ENCODE measurements at regions not wholly inside any gene's neighbourhood (a gene's known extent, or its start where the extent isn't known, plus 50 kb on each side); places are given as distances from the start of the nearest gene placed in this dataset.

- TF ChIP-seq CTCF (IDR thresholded peaks at IDR 0.05) (no peak), EZH2 (IDR thresholded peaks at IDR 0.05; ENCODE audit: borderline replicate concordance, insufficient read depth, low read depth, low read length, poor library complexity, severe bottlenecking) (no peak)
Observed at GRCh38 chr2:157036726-157037125, 220.8 kb upstream of the GALNT5 start.

All from B cell (primary cell).